CD4-positive, alpha-beta T cell treated with Interleukin-17A for 4 hours (primary cell): ENCODE measurements at regions not wholly inside any gene's neighbourhood (a gene's known extent, or its start where the extent isn't known, plus 50 kb on each side); places are given as distances from the start of the nearest gene placed in this dataset.
"Not testable (repeated sequence)": the region's sequence is repeated elsewhere in the genome, so short reads cannot be mapped to it uniquely, and the experiment has no call there.

Experiments used
- DNase-seq: peaks from one replicate; pipeline ENCODE4 v3.0.0-alpha.2; 2020; ENCODE audit warnings: mixed read lengths

- DNase-seq = no peak
Observed at GRCh38 chr6:43898358-43899131, 128.5 kb downstream of the VEGFA start.

GRCh38 chr6:43897571-43898302, 127.7 kb downstream of the VEGFA start:
- no peak for DNase-seq

GRCh38 chr6:43896329-43897255, 126.6 kb downstream of the VEGFA start:
- DNase-seq = no peak

GRCh38 chr6:43895656-43896328, 125.8 kb downstream of the VEGFA start:
- no peak for DNase-seq

DNA sequence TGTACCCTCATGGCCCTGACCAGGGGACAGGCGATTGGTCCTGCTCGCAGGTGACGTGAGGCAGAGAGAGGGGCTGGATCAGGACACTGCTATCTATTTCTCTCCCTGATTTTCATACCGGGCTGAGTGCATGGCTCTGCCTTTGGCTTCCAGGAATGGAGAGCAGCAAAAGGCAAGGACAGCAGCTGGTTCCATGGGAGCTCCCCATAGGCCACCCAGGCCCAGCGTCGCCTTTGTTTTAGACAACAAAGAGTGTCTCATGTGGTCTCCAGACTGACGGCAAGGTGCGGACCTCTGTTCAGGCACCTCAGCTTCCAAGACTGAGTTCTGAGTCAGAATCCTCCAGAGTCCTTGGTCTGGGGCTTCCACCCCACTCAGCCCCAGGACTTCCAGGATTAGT, 123.1 kb downstream of the VEGFA start:
- no peak for DNase-seq

- no peak for DNase-seq
Observed at GRCh38 chr6:43891072-43891870, 121.3 kb downstream of the VEGFA start.

- DNase-seq = no peak
Observed at GRCh38 chr6:43890197-43891062, 120.4 kb downstream of the VEGFA start.

DNA sequence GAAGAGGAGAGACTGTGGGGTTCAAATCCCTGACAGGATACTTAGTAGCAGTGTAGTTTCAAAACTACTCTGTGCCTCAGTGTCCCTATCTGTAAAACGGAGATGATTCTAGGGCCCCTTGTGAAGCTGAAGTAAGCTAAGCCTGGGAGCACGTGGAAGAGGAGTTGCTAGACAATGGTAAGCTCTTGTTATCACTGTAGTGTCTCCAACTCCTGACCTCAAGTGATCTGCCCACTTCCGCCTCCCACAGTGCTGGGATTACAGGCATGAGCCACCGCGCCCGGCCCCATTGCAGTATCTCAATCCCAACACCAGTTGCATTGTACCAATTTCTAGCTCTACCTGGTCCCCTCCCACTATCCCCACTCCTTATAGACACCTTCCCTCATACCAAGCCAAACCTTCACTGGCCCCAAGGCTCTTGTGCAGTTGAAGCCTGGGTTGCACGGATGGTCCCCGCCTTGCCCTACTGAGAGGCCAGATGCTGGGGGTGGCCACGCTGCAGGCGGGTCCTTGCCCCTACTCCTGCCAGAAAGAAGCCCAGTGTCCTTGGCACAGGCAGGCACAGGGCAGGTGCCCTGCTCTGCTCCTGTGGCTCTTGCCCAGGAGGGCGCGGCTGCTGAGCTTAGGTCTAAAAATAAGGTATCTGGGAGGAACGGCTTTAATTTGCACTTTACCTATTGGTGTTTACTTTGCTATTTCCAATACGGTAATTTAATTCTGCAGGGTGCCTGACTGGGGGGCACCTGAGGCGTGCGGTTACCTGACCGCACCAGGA, 118.1 kb downstream of the VEGFA start:
- no peak for DNase-seq

DNA sequence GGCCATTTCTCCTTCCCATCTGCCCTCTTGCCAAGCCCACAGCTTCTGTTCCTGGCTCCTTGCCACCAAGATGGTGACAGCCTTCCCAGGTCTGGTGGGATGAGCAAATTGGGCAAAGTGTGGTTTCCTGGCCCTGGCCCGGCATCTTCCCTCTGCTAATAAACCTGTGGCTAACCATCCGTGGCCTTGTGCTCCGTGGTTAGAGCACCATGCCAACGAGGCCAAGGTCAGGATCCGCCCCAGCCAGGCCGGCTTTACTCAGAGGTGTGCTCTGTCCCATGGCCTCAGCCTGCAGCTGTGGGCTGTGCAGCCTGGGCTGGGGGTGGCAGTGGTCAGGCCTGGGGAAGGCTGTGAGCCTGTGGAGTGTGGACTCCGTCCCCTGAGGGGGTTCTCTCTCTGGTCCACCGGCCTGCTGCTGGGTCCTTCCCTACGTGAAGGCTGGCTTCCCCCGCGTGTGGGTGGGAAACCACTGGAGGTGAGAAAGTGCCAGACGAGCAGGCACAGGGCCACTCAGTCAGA, 117.4 kb downstream of the VEGFA start:
- DNase-seq = no peak

- no peak for DNase-seq
Observed at GRCh38 chr6:43886717-43887339, 116.8 kb downstream of the VEGFA start.

GRCh38 chr6:43886067-43886461, 116.1 kb downstream of the VEGFA start:
- no peak for DNase-seq

DNA sequence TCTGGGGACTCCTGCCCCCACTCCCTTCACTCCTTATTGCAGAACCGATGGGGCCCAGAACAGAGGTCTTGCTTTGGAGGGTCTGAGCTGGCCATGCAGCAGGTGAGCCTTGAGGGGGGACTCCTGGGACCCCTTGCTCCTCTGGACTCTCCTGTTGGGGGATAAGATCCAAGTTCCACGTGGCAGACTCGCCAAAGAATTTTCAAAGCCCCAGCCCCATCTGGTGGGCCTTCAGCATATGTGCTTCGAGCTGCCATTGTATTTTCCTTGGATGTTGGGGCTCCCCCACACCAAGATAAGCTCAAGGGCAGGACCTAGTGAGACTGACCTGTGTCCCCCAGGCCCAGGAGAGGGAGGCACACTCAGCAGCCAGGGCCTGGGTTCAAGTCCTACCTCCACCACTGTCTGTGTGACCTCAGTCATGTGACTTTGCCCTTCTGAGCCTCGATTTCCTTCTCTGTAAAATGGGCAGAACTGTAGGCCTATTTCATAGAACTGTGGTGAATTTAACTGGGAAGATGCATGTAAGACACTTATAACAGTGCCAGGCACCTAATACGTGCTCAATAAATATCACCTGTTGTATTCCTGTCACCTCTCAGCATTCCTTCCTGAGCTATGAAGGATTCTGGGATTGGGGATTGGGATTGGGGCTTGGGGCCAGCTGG, 115.5 kb downstream of the VEGFA start:
- no peak for DNase-seq

- no peak for DNase-seq
Observed at GRCh38 chr6:43884652-43885022, 114.6 kb downstream of the VEGFA start.

GRCh38 chr6:43883847-43884651, 114.0 kb downstream of the VEGFA start:
- DNase-seq = no peak

GRCh38 chr6:43882690-43883448, 112.9 kb downstream of the VEGFA start:
- DNase-seq = not testable (repeated sequence)

DNA sequence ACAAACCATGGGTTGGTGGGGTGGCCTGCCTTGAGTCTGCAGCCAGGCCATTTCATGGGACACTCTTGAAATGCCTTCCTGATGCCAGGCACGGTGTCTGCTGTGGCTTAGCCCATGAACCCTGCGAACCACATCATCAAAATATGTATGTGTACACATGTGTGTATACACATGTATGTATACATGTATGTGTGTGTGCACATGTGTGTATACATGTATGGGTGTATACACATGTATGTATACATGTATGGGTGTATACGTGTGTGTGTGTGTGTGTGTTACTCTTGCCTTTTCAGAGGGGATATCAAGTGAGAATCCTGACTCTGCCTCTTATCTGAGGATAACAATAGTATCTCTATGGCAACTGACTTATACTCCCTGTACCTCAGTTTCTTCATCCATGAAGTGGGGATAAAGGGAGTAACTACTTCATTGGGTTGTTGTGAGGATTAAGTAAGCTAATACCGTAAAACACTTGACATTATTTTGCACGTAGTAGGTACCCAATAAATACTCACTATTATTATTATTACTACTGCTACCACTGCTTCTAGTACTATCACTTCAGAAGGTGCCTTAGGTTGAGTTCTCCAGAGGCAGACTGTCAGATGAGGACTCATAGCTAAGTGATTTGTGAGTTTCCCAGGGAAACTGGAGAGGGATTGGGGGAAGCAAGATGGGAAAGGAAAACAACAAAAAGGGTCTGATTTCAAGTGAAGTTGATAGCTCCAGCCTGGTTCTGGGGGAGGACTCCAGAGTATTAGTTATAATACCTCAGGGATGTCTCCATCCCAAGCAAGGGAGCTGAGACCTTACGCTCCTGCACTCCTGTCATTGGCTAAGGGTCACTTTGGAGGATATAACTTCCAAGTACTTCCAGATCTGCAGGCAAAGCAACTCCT, 110.5 kb downstream of the VEGFA start:
- DNase-seq = no peak
